ENCODE measurements at regions not wholly inside any gene's neighbourhood (a gene's known extent, or its start where the extent isn't known, plus 50 kb on each side); places are given as distances from the start of the nearest gene placed in this dataset.
"Not testable (repeated sequence)": the region's sequence is repeated elsewhere in the genome, so short reads cannot be mapped to it uniquely, and the experiment has no call there.

DNA sequence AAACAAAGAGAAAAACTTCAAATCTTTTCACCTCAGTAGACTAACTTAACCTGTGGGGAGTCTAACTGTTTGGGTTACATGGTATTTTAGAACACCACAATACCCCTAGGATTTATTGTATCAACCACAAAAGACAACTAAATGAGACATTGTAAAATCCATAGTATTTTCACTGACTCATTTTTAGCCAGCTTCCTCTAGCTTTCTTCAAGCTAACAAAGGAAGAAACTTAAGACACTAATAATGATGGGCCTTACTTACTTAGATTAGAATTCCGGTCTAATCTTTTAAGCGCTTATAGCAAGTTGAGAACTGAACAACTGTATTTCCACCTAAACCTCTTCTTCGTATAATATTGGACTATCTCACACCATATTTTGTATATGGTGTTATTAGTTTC lies 529.3 kb downstream of the DMRTA1 start:
- Histone ChIP-seq H3K36me3 (ENCODE audit: low read length) (no peaks in the 10 kb centered on the region), H3K27ac (ENCODE audit: low read depth, low read length) (no peak overlapping the region), H3K27me3 (ENCODE audit: low read length) (no peaks in the 10 kb centered on the region; the same call in 1 of the 2 replicates), H3K4me2 (ENCODE audit: low read depth, low read length, poor library complexity, severe bottlenecking) (no peak overlapping the region), H3K9ac (ENCODE audit: low read length) (no peak overlapping the region), H2AFZ (ENCODE audit: low read depth, low read length, severe bottlenecking) (no peak overlapping the region), H4K20me1 (ENCODE audit: low read depth, low read length) (no peaks in the 10 kb centered on the region; the same call in 1 of the 2 replicates), H3K9me3 (ENCODE audit: insufficient read depth, low read length) (no peaks in the 10 kb centered on the region), H3F3A (ENCODE audit: insufficient read depth) (no peaks in the 10 kb centered on the region), H3K79me2 (ENCODE audit: insufficient read depth, low read length) (no peaks in the 10 kb centered on the region), H3K4me3 (ENCODE audit: insufficient read depth, low read length, poor library complexity, severe bottlenecking) (no peak overlapping the region), H3K9me2 (replicated peaks; ENCODE audit: insufficient read depth, low read length) (no peaks in the 10 kb centered on the region)
- TF ChIP-seq CTCF (IDR thresholded peaks at IDR 0.05; ENCODE audit: insufficient read depth, low read length, poor library complexity, severe bottlenecking) (no peak), EZH2phosphoT487 (conservative IDR thresholded peaks at IDR 0.05; ENCODE audit: low read length) (no peak)

DNA sequence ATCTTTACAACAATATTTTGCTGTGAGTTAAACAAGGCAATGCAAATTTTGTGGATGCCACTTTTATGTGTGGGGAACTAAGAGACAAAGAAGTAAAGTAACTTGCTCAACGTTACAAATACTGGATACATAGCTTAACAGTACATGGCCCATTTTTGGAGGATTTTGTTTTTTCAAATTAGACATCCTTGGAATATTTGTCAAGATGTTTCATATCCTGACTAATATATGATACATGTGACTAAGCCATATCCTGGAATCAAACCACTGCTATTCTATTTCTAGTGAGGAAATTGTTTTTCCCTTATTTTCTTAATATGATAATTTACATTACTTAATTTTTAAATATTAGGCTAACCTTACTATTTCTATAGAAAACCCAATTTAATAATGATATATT lies 529.8 kb downstream of the DMRTA1 start:
- no peak overlapping the region for H3K4me2 ChIP-seq (ENCODE audit: low read depth, low read length, poor library complexity, severe bottlenecking)
- no peaks in the 10 kb centered on the region for H3K79me2 ChIP-seq (ENCODE audit: insufficient read depth, low read length)
- no peaks in the 10 kb centered on the region; the same call in 1 of the 2 replicates for H4K20me1 ChIP-seq (ENCODE audit: low read depth, low read length)
- H2AFZ ChIP-seq (ENCODE audit: low read depth, low read length, severe bottlenecking) = no peak overlapping the region
- no peaks in the 10 kb centered on the region for H3F3A ChIP-seq (ENCODE audit: insufficient read depth)
- no peaks in the 10 kb centered on the region; the same call in 1 of the 2 replicates for H3K27me3 ChIP-seq (ENCODE audit: low read length)
- H3K9ac ChIP-seq (ENCODE audit: low read length) = no peak overlapping the region
- H3K27ac ChIP-seq (ENCODE audit: low read depth, low read length) = no peak overlapping the region
- TF ChIP-seq EZH2phosphoT487 (conservative IDR thresholded peaks at IDR 0.05; ENCODE audit: low read length) (no peak), CTCF (IDR thresholded peaks at IDR 0.05; ENCODE audit: insufficient read depth, low read length, poor library complexity, severe bottlenecking) (no peak)
- H3K36me3 ChIP-seq (ENCODE audit: low read length) = no peaks in the 10 kb centered on the region
- H3K9me3 ChIP-seq (ENCODE audit: insufficient read depth, low read length) = no peaks in the 10 kb centered on the region
- no peaks in the 10 kb centered on the region for H3K9me2 ChIP-seq (replicated peaks; ENCODE audit: insufficient read depth, low read length)
- no peak overlapping the region for H3K4me3 ChIP-seq (ENCODE audit: insufficient read depth, low read length, poor library complexity, severe bottlenecking)

DNA sequence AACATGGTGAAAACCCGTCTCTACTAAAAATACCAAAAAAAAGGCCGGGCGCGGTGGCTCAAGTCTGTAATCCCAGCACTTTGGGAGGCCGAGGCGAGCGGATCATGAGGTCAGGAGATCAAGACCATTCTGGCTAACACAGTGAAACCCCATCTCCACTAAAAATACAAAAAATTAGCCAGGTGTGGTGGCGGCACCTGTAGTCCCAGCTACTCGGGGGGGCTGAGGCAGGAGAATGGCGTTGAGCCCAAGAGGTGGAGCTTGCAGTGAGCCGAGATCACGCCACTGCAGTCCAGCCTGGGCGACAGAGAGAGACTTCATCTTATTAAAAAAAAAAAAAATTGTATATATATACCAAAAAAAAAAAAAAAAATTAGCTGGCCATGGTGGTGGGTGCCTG lies 533.8 kb downstream of the DMRTA1 start:
- not testable (repeated sequence) for H3K27ac ChIP-seq (ENCODE audit: low read depth, low read length); H3K9ac ChIP-seq (ENCODE audit: low read length); H3K4me3 ChIP-seq (ENCODE audit: insufficient read depth, low read length, poor library complexity, severe bottlenecking); H3K79me2 ChIP-seq (ENCODE audit: insufficient read depth, low read length); H3F3A ChIP-seq (ENCODE audit: insufficient read depth); H3K27me3 ChIP-seq (ENCODE audit: low read length); H3K9me2 ChIP-seq (replicated peaks; ENCODE audit: insufficient read depth, low read length); H3K4me2 ChIP-seq (ENCODE audit: low read depth, low read length, poor library complexity, severe bottlenecking); H3K36me3 ChIP-seq (ENCODE audit: low read length); H4K20me1 ChIP-seq (ENCODE audit: low read depth, low read length); H3K9me3 ChIP-seq (ENCODE audit: insufficient read depth, low read length); H2AFZ ChIP-seq (ENCODE audit: low read depth, low read length, severe bottlenecking)

DNA sequence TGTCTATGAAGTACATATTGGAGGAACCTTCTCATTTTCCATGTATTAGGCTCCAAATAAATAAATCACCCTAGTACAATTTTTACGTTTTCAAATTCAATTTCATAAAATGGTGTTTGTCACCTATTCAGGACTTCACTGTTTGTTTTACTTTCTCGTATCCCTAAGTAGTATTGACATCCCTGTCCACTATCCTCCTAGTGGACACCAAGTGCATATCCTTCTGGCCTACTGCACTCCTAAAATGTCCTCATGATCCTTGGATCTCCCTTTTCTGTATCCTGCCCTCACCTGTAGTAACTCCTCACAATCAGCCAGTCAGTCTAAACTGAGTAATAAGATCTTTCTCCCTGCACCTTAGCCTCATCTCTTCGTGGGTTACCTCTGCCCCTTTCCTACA lies 539.9 kb downstream of the DMRTA1 start:
- H4K20me1 ChIP-seq (ENCODE audit: low read depth, low read length) = no peaks in the 10 kb centered on the region
- no peaks in the 10 kb centered on the region for H3K36me3 ChIP-seq (ENCODE audit: low read length)
- no peaks in the 10 kb centered on the region for H3K9me2 ChIP-seq (replicated peaks; ENCODE audit: insufficient read depth, low read length)
- H3K79me2 ChIP-seq (ENCODE audit: insufficient read depth, low read length) = no peaks in the 10 kb centered on the region
- no peak overlapping the region for H3K9ac ChIP-seq (ENCODE audit: low read length)
- no peak overlapping the region for H3K4me3 ChIP-seq (ENCODE audit: insufficient read depth, low read length, poor library complexity, severe bottlenecking)
- H3F3A ChIP-seq (ENCODE audit: insufficient read depth) = no peaks in the 10 kb centered on the region
- TF ChIP-seq EZH2phosphoT487 (conservative IDR thresholded peaks at IDR 0.05; ENCODE audit: low read length) = no peak
- TF ChIP-seq CTCF (IDR thresholded peaks at IDR 0.05; ENCODE audit: insufficient read depth, low read length, poor library complexity, severe bottlenecking) = no peak
- H3K27me3 ChIP-seq (ENCODE audit: low read length) = no peaks in the 10 kb centered on the region
- H3K4me2 ChIP-seq (ENCODE audit: low read depth, low read length, poor library complexity, severe bottlenecking) = no peak overlapping the region
- no peak overlapping the region for H3K27ac ChIP-seq (ENCODE audit: low read depth, low read length)
- no peak overlapping the region for H2AFZ ChIP-seq (ENCODE audit: low read depth, low read length, severe bottlenecking)
- no peaks in the 10 kb centered on the region for H3K9me3 ChIP-seq (ENCODE audit: insufficient read depth, low read length)

Measured in SU-DHL-6 (cell line).